ENCODE measurements at regions not wholly inside any gene's neighbourhood (a gene's known extent, or its start where the extent isn't known, plus 50 kb on each side); places are given as distances from the start of the nearest gene placed in this dataset.

DNA sequence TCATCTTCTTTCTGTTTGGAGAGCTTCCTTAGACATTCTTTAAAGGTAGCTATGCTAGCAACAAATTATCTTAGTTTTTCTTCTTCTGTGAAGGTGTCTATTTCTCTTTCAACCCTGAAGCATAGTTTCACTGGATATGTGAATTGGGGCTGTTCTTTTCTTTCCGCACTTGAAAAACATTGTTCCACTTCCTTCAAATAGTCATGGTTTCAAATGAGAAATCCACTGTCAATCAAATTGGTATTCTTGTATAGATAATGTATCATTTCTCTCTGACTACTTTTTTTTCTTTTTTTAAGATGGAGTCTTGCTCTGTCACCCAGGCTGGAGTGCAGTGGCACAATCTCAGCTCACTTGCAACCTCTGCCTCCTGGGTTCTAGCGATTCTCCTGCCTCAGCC, 254.0 kb downstream of the ANAPC1 start:
- TF ChIP-seq EZH2 (IDR thresholded peaks at IDR 0.05; ENCODE audit: borderline replicate concordance, low read length), result no peak
- no peak for TF ChIP-seq CTCF (conservative IDR thresholded peaks at IDR 0.05 in 1 of 2, IDR thresholded peaks at IDR 0.05 in 1 of 2; ENCODE audit: extremely low read depth in 1 of 2, insufficient read depth in 1 of 2, low read depth in 1 of 2, low read length in 2 of 2)

Data from mammary epithelial cell (primary cell).